Mesenchymal stem cell (in vitro differentiated cells and primary cell): ENCODE measurements at regions not wholly inside any gene's neighbourhood (a gene's known extent, or its start where the extent isn't known, plus 50 kb on each side); places are given as distances from the start of the nearest gene placed in this dataset.

ENCODE experiments used
- DNase-seq: peaks from one replicate; pipeline ENCODE4 v3.0.0-alpha.2; 2013
- H2AFZ ChIP-seq: one replicate; pipeline ENCODE4 v1.6.1; 2013; ENCODE audit warnings: low read depth, mild to moderate bottlenecking, control low read depth, inconsistent platforms, low read length, moderate library complexity
- H2AK5ac ChIP-seq: 2 replicates; pipeline ENCODE4 v1.6.1; 2013; ENCODE audit warnings: low read length, moderate library complexity, mild to moderate bottlenecking, inconsistent platforms; ENCODE audit not compliant: severe bottlenecking
- H2BK120ac ChIP-seq: one replicate; pipeline ENCODE4 v1.6.1; 2013; ENCODE audit warnings: low read depth, mild to moderate bottlenecking, inconsistent platforms, low read length, moderate library complexity
- H2BK12ac ChIP-seq, 2 experiments: one replicate each; pipeline ENCODE4 v1.6.1; 2013; ENCODE audit warnings: inconsistent platforms in 2 of 2, low read length in 2 of 2, mild to moderate bottlenecking in 2 of 2, moderate library complexity in 2 of 2, control low read depth in 1 of 2
- H2BK15ac ChIP-seq: one replicate; pipeline ENCODE4 v1.6.1; 2013; ENCODE audit warnings: mild to moderate bottlenecking, low read depth, inconsistent platforms; ENCODE audit not compliant: poor library complexity, severe bottlenecking
- H2BK5ac ChIP-seq: 2 replicates; pipeline ENCODE4 v1.6.1; 2013; ENCODE audit warnings: low read depth, mild to moderate bottlenecking, low read length, control low read depth, inconsistent platforms; ENCODE audit not compliant: poor library complexity, severe bottlenecking
- H3K14ac ChIP-seq, 2 experiments: one replicate each; pipeline ENCODE4 v1.6.1; 2013; ENCODE audit warnings: inconsistent platforms in 2 of 2, low read length in 2 of 2, control low read depth in 1 of 2, mild to moderate bottlenecking in 1 of 2, moderate library complexity in 1 of 2
- H3K18ac ChIP-seq, 2 experiments: one replicate each; pipeline ENCODE4 v1.6.1; 2013; ENCODE audit warnings: inconsistent platforms in 2 of 2, low read length in 2 of 2, control low read depth in 1 of 2, low read depth in 1 of 2, mild to moderate bottlenecking in 1 of 2
- H3K23ac ChIP-seq, 2 experiments: one replicate each; pipeline ENCODE4 v1.6.1; 2013; ENCODE audit warnings: inconsistent platforms in 2 of 2, low read length in 2 of 2, mild to moderate bottlenecking in 2 of 2, moderate library complexity in 2 of 2, control low read depth in 1 of 2
- H3K27ac ChIP-seq: 2 replicates; pipeline ENCODE4 v1.5.1; 2013; ENCODE audit warnings: mild to moderate bottlenecking, moderate library complexity, low read length, control low read depth, inconsistent platforms; ENCODE audit not compliant: poor library complexity, severe bottlenecking
- H3K27me3 ChIP-seq, 2 experiments: 2 replicates each; pipeline versions ENCODE4 v1.6.1 to v1.7.0; 2013; ENCODE audit warnings: low read length in 2 of 2, mild to moderate bottlenecking in 2 of 2, moderate library complexity in 2 of 2, control low read depth in 1 of 2, inconsistent platforms in 1 of 2; ENCODE audit not compliant: control insufficient read depth in 1 of 2, insufficient read depth in 1 of 2
- H3K36me3 ChIP-seq, 2 experiments: 2 replicates each; pipeline versions ENCODE4 v1.6.1 to v1.7.0; 2013; ENCODE audit warnings: low read length in 2 of 2, control low read depth in 1 of 2, inconsistent platforms in 1 of 2, low read depth in 1 of 2, mild to moderate bottlenecking in 1 of 2; ENCODE audit not compliant: insufficient read depth in 2 of 2, control insufficient read depth in 1 of 2
- H3K4ac ChIP-seq, 2 experiments: one replicate each; pipeline ENCODE4 v1.6.1; 2013; ENCODE audit warnings: inconsistent platforms in 2 of 2, low read length in 2 of 2, mild to moderate bottlenecking in 2 of 2, moderate library complexity in 2 of 2, control low read depth in 1 of 2, low read depth in 1 of 2
- H3K4me1 ChIP-seq: 2 replicates; pipeline ENCODE4 v1.6.1; 2013; ENCODE audit warnings: low read depth, low read length, control low read depth; ENCODE audit not compliant: control insufficient read depth, insufficient read depth
- H3K4me2 ChIP-seq: 2 replicates; pipeline ENCODE4 v1.6.1; 2013; ENCODE audit warnings: low read length, mild to moderate bottlenecking, inconsistent platforms; ENCODE audit not compliant: poor library complexity, severe bottlenecking
- H3K4me3 ChIP-seq, 2 experiments: 2 replicates each; pipeline versions ENCODE4 v1.5.1 to v1.7.0; 2013; ENCODE audit warnings: low read length in 2 of 2, mild to moderate bottlenecking in 2 of 2, control low read depth in 1 of 2, low read depth in 1 of 2; ENCODE audit not compliant: insufficient read depth in 1 of 2
- H3K79me1 ChIP-seq: replicated peaks from 2 replicates; pipeline ENCODE4 v1.6.1; 2013; ENCODE audit warnings: mild to moderate bottlenecking, control low read depth, low read length, inconsistent platforms; ENCODE audit not compliant: poor library complexity, severe bottlenecking
- H3K9ac ChIP-seq: 2 replicates; pipeline ENCODE4 v1.7.0; 2013; ENCODE audit warnings: mild to moderate bottlenecking, low read length, moderate library complexity
- H3K9me3 ChIP-seq: 2 replicates; pipeline ENCODE4 v1.7.0; 2013; ENCODE audit warnings: mild to moderate bottlenecking, low read length; ENCODE audit not compliant: control insufficient read depth
- H4K8ac ChIP-seq: one replicate; pipeline ENCODE4 v1.6.1; 2013; ENCODE audit warnings: inconsistent platforms, mild to moderate bottlenecking, low read length, moderate library complexity
- H4K91ac ChIP-seq: one replicate; pipeline ENCODE4 v1.6.1; 2013; ENCODE audit warnings: mild to moderate bottlenecking, low read length, inconsistent platforms
- WGBS: methylation state at CpG from one replicate; pipeline ENCODE4 v1.1.7; 2013; ENCODE audit warnings: mixed read lengths; 5-methylcytosine and 5-hydroxymethylcytosine counted together

- H3K4me1 ChIP-seq: no peaks in the 10 kb centered on the region
- H2BK5ac ChIP-seq: no peak overlapping the region
- H3K4me3 ChIP-seq: no peak overlapping the region
- no peak overlapping the region for H3K14ac ChIP-seq
- no peak overlapping the region for H2BK12ac ChIP-seq
- no peaks in the 10 kb centered on the region for H3K27me3 ChIP-seq
- H3K27ac ChIP-seq: peak overlapping the region; percentile 24
- H2BK120ac ChIP-seq: no peak overlapping the region
- H3K79me1 ChIP-seq: no peaks in the 10 kb centered on the region
- no peak overlapping the region for H3K9ac ChIP-seq
- H3K18ac ChIP-seq: no peak overlapping the region
- no peak overlapping the region for H2BK15ac ChIP-seq
- WGBS: 92% methylated on average over 1 of the region's 3 CpGs
- no peaks in the 10 kb centered on the region for H3K36me3 ChIP-seq
- H2AK5ac ChIP-seq: no peak overlapping the region
- H4K91ac ChIP-seq: no peak overlapping the region
- H4K8ac ChIP-seq: no peak overlapping the region
- H3K23ac ChIP-seq: no peak overlapping the region
- no peak overlapping the region for H3K4me2 ChIP-seq
- no peak overlapping the region for H3K4ac ChIP-seq
- H3K9me3 ChIP-seq: no peaks in the 10 kb centered on the region
- no peak overlapping the region for H2AFZ ChIP-seq
- DNase-seq: no peak
These were observed 192.8 kb upstream of the KRR1 start for GRCh38 chr12:75704208-75704607.

- H2BK5ac ChIP-seq: no peak overlapping the region
- H2BK120ac ChIP-seq: no peak overlapping the region
- no peak overlapping the region for H2AFZ ChIP-seq
- peak overlapping the region in 1 of 2 experiments; percentile 63 for H2BK12ac ChIP-seq
- no peaks in the 10 kb centered on the region for H3K9me3 ChIP-seq
- no peak overlapping the region for H3K4me2 ChIP-seq
- no peaks in the 10 kb centered on the region for H3K79me1 ChIP-seq
- no peak overlapping the region for H4K8ac ChIP-seq
- H3K18ac ChIP-seq: no peak overlapping the region
- H3K36me3 ChIP-seq: no peaks in the 10 kb centered on the region
- H3K4me3 ChIP-seq: no peak overlapping the region
- no peak overlapping the region for H3K14ac ChIP-seq
- no peak for DNase-seq
- H3K23ac ChIP-seq: no peak overlapping the region
- H3K9ac ChIP-seq: no peak overlapping the region
- no peak overlapping the region for H2BK15ac ChIP-seq
- H3K4me1 ChIP-seq: no peaks in the 10 kb centered on the region
- no peak overlapping the region for H2AK5ac ChIP-seq
- H3K4ac ChIP-seq: no peak overlapping the region
- no peak overlapping the region for H3K27ac ChIP-seq
- no peaks in the 10 kb centered on the region for H3K27me3 ChIP-seq
- H4K91ac ChIP-seq: no peak overlapping the region
These were observed 191.7 kb upstream of the KRR1 start for GRCh38 chr12:75703131-75703530.

- Histone ChIP-seq H2AK5ac (no peak overlapping the region), H3K4me2 (no peak overlapping the region), H3K23ac (no peak overlapping the region), H4K8ac (no peak overlapping the region), H3K4me1 (no peaks in the 10 kb centered on the region), H2BK120ac (no peak overlapping the region), H3K36me3 (no peaks in the 10 kb centered on the region), H3K9ac (no peak overlapping the region), H3K9me3 (no peaks in the 10 kb centered on the region), H3K4me3 (no peak overlapping the region), H3K4ac (no peak overlapping the region), H3K79me1 (no peaks in the 10 kb centered on the region), H3K18ac (no peak overlapping the region), H2BK15ac (no peak overlapping the region), H2BK12ac (no peak overlapping the region), H2BK5ac (no peak overlapping the region), H4K91ac (no peak overlapping the region), H3K14ac (no peak overlapping the region), H3K27me3 (no peaks in the 10 kb centered on the region), H3K27ac (no peak overlapping the region), H2AFZ (no peak overlapping the region)
- 67% methylated on average over 4 of the region's 5 CpGs for WGBS
- no peak for DNase-seq
These were observed 191.2 kb upstream of the KRR1 start for GRCh38 chr12:75702477-75703093.

GRCh38 chr12:75701859-75702258 lies 190.4 kb upstream of the KRR1 start:
- H2BK12ac ChIP-seq: peak overlapping the region in 1 of 2 experiments; percentile 21
- no peak overlapping the region for H2AFZ ChIP-seq
- no peak overlapping the region for H3K4ac ChIP-seq
- WGBS: 94% methylated on average over 2 of the region's 2 CpGs
- H3K14ac ChIP-seq: no peak overlapping the region
- H3K4me1 ChIP-seq: no peaks in the 10 kb centered on the region
- peak overlapping the region; percentile 33 for H2AK5ac ChIP-seq
- no peak overlapping the region for H2BK5ac ChIP-seq
- peak overlapping the region; percentile 28 to 41 for H3K18ac ChIP-seq
- H3K4me2 ChIP-seq: no peak overlapping the region
- no peak overlapping the region for H2BK15ac ChIP-seq
- H4K8ac ChIP-seq: no peak overlapping the region
- no peaks in the 10 kb centered on the region for H3K27me3 ChIP-seq
- no peak overlapping the region for H3K27ac ChIP-seq
- DNase-seq: no peak
- H4K91ac ChIP-seq: no peak overlapping the region
- no peak overlapping the region for H3K9ac ChIP-seq
- H3K9me3 ChIP-seq: no peaks in the 10 kb centered on the region
- H3K23ac ChIP-seq: no peak overlapping the region
- H3K79me1 ChIP-seq: no peaks in the 10 kb centered on the region
- H3K4me3 ChIP-seq: no peak overlapping the region
- no peaks in the 10 kb centered on the region for H3K36me3 ChIP-seq
- H2BK120ac ChIP-seq: no peak overlapping the region
